GM19455 (cell line): ENCODE measurements at regions not wholly inside any gene's neighbourhood (a gene's known extent, or its start where the extent isn't known, plus 50 kb on each side); places are given as distances from the start of the nearest gene placed in this dataset.

Source experiments
- ATAC-seq: cut with Tn5 transposase; IDR thresholded peaks from one replicate; pipeline ENCODE4 v1.9.1; 2021; ENCODE audit not compliant: unreplicated experiment

DNA sequence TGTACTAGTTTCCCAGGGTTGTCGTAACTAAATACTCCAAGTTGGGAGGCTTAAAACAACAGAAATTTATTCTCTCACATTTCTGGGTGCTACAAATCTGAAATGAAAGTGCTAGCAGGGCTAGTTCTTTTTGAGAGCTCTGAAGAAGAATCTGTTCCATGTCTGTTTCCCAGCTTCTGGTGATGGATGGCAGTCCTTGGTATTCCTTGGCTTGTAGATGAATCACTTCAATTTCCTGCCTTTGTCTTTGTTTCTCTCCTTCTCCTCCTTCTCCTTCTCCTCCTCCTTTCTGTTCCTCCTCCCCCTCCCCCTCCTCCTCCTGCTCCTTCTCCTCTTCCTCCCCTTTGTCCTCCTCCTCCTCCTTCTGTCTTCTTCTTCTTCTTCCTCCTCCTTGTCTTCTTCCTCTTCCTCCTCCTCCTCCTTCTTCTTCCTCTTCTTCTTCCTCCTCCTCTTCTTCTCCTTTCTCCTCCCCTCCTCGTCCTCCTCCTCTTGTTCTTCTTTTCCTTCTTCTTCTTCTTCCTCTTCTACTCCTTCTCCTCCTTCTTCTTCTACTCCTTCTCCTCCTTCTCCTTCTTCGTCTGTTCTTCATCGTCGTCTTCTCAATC is 104.7 kb upstream of the ANKRD55 start:
- no peak for ATAC-seq

DNA sequence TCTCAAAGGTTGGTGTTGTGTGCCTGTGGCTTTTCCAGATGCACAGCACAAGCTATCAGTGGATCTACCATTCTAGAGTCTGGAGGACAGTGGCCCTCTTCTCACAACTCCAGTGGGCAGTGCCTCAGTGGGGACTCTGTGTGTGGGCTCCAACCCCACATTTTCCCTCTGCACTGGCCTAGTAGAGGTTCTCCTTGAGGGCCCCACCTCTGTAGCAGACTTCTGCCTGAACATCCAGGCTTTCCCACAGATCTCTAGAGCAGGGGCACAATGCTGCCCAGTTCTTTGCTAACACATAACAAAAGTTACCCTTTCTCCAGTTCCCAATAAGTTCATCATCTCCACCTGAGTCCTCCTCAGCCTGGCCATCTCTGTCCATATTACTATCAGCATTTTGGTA is 102.1 kb upstream of the ANKRD55 start:
- ATAC-seq, result no peak

- ATAC-seq, result no peak
These were observed 97.7 kb upstream of the ANKRD55 start for GRCh38 chr5:56330806-56331205.

DNA sequence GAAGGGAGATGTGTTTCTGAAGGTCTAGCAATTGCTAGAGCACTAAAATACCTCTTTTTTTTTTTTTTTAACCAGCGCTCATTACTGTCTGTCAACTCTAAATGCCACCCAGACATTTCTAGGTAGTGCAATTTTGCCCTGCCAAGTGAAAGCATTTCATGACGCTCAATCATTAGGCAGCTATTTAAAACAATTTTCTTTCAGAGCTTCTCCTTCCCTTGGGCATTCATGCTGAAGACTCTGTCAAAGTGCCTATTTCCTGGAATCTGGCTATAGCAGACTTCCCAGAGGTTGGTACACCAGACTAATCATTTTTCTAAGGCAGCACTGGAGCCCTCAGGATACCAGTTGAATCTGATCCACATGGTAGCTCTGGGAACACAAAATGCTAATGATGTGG is 97.0 kb upstream of the ANKRD55 start:
- ATAC-seq, result no peak

DNA sequence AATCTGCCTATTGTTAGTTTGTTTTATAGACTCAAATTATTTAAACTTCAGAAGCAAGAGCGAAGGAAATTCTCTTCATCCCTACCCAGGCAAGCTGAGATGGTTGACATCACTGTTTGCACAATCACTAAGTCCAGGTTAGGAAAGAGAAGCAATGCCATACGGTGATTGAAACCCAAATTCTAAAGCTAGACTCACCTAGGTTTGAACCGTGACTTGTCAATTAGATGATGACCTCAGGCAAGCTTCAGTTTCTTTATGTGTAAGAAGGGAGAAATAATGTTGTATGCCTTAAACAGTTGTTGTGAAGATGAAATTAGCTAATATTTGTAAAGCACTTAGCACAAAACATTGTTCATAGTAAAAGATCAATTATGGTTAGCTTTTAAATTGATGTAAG is 96.5 kb upstream of the ANKRD55 start:
- ATAC-seq, result peak; percentile 59

DNA sequence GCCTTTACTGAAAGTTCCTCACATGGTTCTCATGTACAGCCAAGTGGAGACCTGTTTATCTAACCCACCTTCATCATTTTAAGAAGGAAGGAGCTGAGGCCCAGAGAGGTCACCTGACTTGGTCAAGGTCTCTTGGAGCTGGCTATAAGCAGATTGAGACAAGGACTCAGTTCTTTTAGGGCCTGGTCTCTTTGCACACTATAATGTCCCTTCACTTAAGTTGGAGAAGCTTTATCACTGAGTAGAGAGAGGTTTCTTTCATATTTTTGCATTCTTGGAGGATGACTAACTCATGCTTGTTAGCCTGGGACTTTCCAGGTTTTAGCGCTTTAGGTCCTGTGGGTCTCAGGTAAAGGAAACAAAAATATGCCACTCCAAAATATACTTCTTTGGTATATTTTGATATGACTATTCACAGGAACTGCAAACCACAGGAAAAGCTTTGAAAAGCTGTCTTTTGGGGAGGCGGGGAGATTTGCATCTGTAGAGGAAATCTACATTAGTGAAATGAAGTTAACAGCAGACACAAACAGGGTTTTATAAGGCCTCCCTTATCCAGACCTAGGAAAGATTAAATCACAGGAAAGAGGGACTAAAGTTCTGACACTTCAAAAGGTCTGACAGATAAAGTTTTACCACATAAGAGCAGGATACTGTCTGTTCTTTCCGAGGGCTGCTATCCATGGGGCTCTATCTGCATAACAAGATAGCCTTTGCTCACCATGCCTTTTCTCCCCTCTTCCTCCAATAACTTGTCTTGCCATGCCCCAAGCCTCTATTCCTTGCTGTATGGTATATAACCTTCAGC is 95.8 kb upstream of the ANKRD55 start:
- ATAC-seq, result no peak

GRCh38 chr5:56327809-56328208 is 94.7 kb upstream of the ANKRD55 start:
- ATAC-seq, result peak; percentile 42

DNA sequence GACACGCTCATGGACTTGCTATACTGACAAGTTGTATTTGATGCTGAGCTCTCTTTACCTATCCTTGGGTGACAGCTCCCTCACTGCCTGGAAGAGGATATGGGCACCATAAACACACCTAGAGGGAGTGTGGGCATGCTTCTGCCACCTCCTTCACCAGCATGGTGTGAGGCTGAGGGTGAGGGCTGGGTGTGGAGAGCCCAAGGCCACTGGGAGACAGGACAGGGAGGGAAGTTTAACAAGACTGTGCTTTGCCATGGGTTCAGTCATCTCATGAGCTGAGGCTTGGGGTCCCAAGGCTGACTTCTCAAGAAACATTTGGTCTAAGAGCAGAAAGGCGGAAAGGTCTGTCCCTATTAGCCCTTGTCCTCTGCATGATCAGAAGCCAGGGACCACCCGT is 93.6 kb upstream of the ANKRD55 start:
- ATAC-seq, result no peak

GRCh38 chr5:56326116-56326515 is 93.0 kb upstream of the ANKRD55 start:
- no peak for ATAC-seq

DNA sequence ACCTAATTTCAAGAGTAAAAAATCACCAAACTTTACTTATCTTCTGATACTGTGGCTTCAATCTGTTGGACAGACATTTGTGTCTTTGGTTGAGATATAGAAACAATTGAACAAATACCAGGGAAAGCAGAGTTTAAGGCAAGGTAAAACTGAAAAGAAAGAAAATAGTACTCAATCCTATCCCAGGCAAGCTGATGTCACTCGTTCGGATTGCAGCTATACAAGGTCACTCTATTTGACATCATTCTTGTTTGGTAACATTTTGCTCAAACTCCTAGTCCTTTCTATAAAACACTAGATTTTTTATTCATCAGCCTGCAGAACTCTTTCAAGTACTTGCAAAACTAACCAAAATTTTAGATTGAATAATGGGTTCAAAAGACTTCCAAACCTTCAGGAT is 91.9 kb upstream of the ANKRD55 start:
- no peak for ATAC-seq

GRCh38 chr5:56323505-56323904 is 90.4 kb upstream of the ANKRD55 start:
- no peak for ATAC-seq

DNA sequence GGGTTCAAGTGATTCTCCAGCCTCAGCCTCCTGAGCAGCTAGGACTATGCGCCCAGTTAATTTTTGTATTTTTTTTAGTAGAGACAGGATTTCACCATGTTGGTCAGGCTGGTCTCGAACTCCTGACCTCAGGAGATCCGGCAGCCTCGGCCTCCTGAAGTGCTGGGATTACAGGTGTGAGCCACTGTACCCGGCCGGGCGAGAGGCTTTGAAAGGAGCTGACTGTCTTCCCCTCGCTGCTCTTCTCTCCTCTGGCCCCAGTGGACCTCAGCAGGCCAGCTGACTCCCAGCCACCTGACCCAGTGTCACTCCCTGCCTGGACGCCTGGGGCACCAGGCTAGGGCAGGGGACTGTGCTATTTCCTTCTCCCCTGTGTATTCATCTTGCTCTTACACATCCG is 89.5 kb upstream of the ANKRD55 start:
- ATAC-seq, result no peak

DNA sequence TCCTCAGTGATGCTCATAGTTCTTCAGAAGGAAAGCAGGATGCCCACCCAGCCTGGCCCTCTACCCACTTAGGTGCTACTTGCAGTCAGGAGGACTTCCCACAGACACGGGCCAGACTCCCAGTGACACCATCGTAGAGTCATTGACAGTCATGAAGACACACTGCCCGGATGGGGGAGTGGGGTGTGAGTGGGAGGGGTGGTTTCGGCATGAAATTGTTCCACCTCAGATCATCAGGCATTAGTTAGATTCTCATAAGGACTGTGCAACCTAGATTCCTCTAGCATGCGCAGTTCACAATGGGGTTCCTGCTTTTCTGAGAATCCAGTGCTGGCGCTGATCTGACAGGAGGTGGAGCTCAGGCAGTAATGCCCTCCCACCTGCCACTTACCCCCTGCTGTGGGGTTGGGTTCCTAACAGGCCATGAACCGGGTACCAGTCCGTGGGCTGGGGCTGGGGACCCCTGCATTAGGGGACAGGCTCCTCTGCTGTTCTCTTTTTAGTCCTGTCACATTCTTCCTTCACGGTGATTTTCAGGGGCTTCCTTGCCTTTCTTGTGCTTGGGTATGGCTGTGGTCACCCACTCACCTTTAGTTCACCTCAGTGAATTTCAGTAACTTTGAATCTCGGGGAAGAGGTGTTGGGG is 88.2 kb upstream of the ANKRD55 start:
- no peak for ATAC-seq

DNA sequence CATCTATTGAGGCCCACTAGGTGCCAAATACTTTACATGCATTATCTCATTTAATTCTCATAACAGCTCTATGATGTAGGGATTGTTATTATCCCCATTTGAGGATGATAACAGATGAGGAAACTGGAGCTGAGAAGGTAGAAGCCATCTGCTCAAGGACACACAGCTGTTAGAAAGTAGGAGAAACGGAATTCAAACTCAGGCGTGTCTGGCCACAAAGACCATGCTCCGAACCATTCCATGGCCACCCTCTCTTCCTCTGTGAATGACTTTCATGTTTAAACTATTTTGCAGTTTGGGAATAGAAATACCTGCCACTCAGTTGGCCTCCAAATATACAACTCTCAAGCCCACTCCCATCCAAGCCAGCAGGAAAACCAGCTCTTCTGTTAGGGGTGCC is 87.6 kb upstream of the ANKRD55 start:
- no peak for ATAC-seq

- no peak for ATAC-seq
These were observed 86.5 kb upstream of the ANKRD55 start for GRCh38 chr5:56319526-56320181.

GRCh38 chr5:56317923-56318561 is 84.9 kb upstream of the ANKRD55 start:
- ATAC-seq, result peak; percentile 58

DNA sequence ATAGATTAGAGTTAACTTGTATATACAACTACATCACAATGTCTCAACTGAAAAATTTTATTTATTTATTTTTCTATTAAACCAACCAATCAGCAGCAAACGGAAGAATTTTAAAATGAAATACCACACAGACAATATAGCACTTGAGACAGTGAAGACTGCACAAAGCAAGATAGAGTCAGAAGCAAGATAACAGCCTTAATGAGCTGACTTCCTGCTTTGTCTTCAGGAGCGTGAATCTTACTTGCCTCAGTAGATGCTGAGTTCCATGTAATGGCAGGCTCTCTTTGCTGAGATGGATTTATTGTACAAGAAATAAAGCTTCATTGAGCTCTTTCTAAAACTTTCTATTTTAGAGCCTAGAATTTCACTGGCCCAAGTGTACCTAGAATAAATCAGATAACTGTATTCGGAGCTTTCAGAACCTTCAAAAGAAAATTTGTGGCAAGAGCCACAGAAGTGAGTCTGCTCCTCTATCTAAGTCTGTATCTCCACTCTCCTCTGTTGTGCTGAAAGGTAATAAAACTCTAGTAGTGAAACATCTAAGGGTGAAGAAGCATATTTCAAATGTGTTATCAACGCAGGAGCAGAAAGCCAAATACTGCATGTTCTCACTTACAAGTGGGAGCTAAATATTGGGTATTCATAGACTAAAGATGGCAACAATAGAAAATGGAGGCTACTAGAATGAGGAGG is 83.3 kb upstream of the ANKRD55 start:
- ATAC-seq, result no peak

DNA sequence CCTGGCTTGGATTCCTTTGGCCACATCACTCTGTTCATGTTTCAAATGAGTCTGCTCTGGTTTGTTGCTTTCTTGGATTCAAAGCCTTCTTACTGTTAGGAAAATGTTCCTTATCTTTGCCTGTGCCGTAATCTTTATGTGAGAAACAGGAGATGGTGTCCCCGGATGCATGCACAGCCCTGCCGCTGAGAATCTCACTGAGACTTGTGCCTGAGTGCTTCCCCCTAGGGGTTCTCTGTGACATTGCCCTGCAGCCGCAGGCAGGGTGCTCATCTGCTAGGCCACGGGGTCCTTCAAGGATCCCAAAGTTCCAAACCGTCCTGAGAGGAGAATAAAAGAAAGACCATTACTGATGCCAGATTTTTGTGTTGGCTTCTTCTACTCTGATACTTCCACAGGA is 81.4 kb upstream of the ANKRD55 start:
- no peak for ATAC-seq

- no peak for ATAC-seq
These were observed 80.5 kb upstream of the ANKRD55 start for GRCh38 chr5:56313596-56313995.

DNA sequence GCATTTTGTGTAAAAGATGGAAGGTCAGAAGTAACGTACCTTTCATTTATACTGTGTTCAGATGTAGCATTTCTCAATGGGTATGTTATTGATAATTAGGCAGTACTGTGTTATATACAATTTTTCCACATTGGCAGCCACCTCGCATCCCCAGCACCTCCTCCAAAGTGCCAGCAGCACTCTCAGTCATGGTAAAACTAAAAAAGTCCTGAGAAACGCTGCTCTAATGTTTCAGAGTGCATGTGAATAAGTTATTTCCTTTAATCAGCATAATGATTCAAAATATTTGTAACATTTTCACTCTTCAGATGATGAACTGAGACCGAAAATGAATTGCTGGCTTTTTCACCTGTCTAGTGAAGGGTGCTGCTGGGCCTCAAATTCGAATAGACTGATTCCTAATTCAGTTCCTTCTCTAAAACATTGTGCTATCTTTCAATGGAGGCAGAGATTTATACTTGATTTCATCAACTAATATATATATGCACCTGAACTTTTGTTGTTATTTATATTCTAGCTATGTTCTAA is 79.9 kb upstream of the ANKRD55 start:
- no peak for ATAC-seq
